Erythroblast (primary cell): ENCODE measurements at regions not wholly inside any gene's neighbourhood (a gene's known extent, or its start where the extent isn't known, plus 50 kb on each side); places are given as distances from the start of the nearest gene placed in this dataset.

Source experiments
- GATA1 ChIP-seq: IDR thresholded peaks from 2 replicates; pipeline ENCODE4 v1.6.1; 2011; ENCODE audit warnings: low read depth, mild to moderate bottlenecking, control low read depth, low read length, moderate library complexity
- POLR2A ChIP-seq: IDR thresholded peaks from 2 replicates; pipeline ENCODE4 v1.6.1; 2011; ENCODE audit warnings: mild to moderate bottlenecking, low read length

- no peak for TF ChIP-seq POLR2A
- TF ChIP-seq GATA1, result no peak
These were observed 552.4 kb upstream of the CCDC54 start for GRCh38 chr3:106824856-106825255.
